Panc1 (cell line): ENCODE measurements at regions not wholly inside any gene's neighbourhood (a gene's known extent, or its start where the extent isn't known, plus 50 kb on each side); places are given as distances from the start of the nearest gene placed in this dataset.

Source experiments
- ATAC-seq: fragments of 200-7000 bp; cut with Tn5 transposase; 2 replicates; pipeline ENCODE4 v1.9.1; 2020; ENCODE audit warnings: mild to moderate bottlenecking, moderate library complexity
- BruUV-seq: library from RNA; stranded (reverse); fragments of 400-500 nt; replicated peaks from 2 replicates; lab custom pipeline; 2021; lab: Mats Ljungman, UMichigan
- CTCF ChIA-PET: fragments of 300-600 bp; sonication (Branson Sonifier 250); formaldehyde crosslinking; loops from one replicate; lab custom pipeline; 2022; ENCODE audit warnings: antibody characterized with exemption; lab: Charles Lee
- POLR2A ChIA-PET: fragments of 300-600 bp; sonication (Branson Sonifier 250); formaldehyde crosslinking; loops from one replicate; lab custom pipeline; 2022; ENCODE audit warnings: antibody characterized with exemption; lab: Charles Lee
- DNase-seq: peaks from one replicate; pipeline ENCODE4 v3.0.0-alpha.2; 2010; ENCODE audit warnings: low read depth, low spot score
- H3K27ac ChIP-seq: 2 replicates; pipeline ENCODE4 v1.5.1; 2011; ENCODE audit warnings: mild to moderate bottlenecking, low read length, inconsistent platforms
- H3K27me3 ChIP-seq: fragments of 200-500 bp; sonication (Bioruptor generic); 2 replicates; pipeline ENCODE4 v1.6.0; 2014; ENCODE audit warnings: low read length, inconsistent platforms; ENCODE audit not compliant: control insufficient read depth, insufficient read depth
- H3K36me3 ChIP-seq: fragments of 200-500 bp; sonication (Bioruptor generic); 2 replicates; pipeline ENCODE4 v1.5.1; 2014; ENCODE audit warnings: inconsistent platforms, mild to moderate bottlenecking, low read length, moderate library complexity; ENCODE audit not compliant: control insufficient read depth, insufficient read depth
- H3K4me1 ChIP-seq: 2 replicates; pipeline ENCODE4 v1.5.1; 2011; ENCODE audit warnings: inconsistent platforms, mild to moderate bottlenecking, low read length, moderate library complexity; ENCODE audit not compliant: control insufficient read depth, insufficient read depth
- H3K4me3 ChIP-seq, 2 experiments: 2 replicates each; pipeline ENCODE4 v1.5.1; 2011 to 2012; ENCODE audit warnings: low read depth in 2 of 2, low read length in 2 of 2, mild to moderate bottlenecking in 2 of 2, inconsistent platforms in 1 of 2, moderate library complexity in 1 of 2
- H3K9me3 ChIP-seq: fragments of 200-500 bp; sonication (Bioruptor generic); 2 replicates; pipeline ENCODE4 v1.5.1; 2014; ENCODE audit warnings: low read depth, mild to moderate bottlenecking, inconsistent platforms, low read length, moderate library complexity; ENCODE audit not compliant: control insufficient read depth, insufficient read depth
- POLR2AphosphoS5 ChIP-seq: IDR thresholded peaks from 2 replicates; pipeline ENCODE4 v1.6.1; 2012; ENCODE audit warnings: mild to moderate bottlenecking, low read depth, low read length, moderate library complexity
- SIN3A ChIP-seq: IDR thresholded peaks from 2 replicates; pipeline ENCODE4 v1.6.1; 2012; ENCODE audit warnings: low read depth, mild to moderate bottlenecking, low read length, moderate library complexity, borderline replicate concordance; ENCODE audit not compliant: insufficient read depth
- TCF7L2 ChIP-seq: IDR thresholded peaks from 2 replicates; pipeline ENCODE4 v1.6.1; 2011; ENCODE audit warnings: mild to moderate bottlenecking, low read depth, low read length, inconsistent platforms
- in situ Hi-C: cut with HindIII; loops from 2 replicates; pipeline ENCODE4 v1.10.0; 2016; ENCODE audit warnings: low sequenced_read_pairs, low pct_unique_long_range_greater_than_20kb
- intact Hi-C: fragments of 100-400 bp; cut with micrococcal nuclease; formaldehyde crosslinking; loops from one replicate; pipeline ENCODE4 v1.10.0; 2022; ENCODE audit not compliant: unreplicated experiment
- TF ChIP-seq, protein P1 (sequence below), 2 experiments: IDR thresholded peaks; 2 replicates each; pipeline ENCODE4 v1.6.1; 2011 to 2012; ENCODE audit warnings: low read depth in 2 of 2, control low read depth in 1 of 2, low read length in 1 of 2, mild to moderate bottlenecking in 1 of 2, moderate library complexity in 1 of 2; ENCODE audit not compliant: insufficient read depth in 1 of 2
- TF ChIP-seq, protein P2 (sequence below): fragments of 450-650 bp; IDR thresholded peaks from 2 replicates; pipeline ENCODE4 v1.5.1; 2017; ENCODE audit warnings: mild to moderate bottlenecking

DNA sequence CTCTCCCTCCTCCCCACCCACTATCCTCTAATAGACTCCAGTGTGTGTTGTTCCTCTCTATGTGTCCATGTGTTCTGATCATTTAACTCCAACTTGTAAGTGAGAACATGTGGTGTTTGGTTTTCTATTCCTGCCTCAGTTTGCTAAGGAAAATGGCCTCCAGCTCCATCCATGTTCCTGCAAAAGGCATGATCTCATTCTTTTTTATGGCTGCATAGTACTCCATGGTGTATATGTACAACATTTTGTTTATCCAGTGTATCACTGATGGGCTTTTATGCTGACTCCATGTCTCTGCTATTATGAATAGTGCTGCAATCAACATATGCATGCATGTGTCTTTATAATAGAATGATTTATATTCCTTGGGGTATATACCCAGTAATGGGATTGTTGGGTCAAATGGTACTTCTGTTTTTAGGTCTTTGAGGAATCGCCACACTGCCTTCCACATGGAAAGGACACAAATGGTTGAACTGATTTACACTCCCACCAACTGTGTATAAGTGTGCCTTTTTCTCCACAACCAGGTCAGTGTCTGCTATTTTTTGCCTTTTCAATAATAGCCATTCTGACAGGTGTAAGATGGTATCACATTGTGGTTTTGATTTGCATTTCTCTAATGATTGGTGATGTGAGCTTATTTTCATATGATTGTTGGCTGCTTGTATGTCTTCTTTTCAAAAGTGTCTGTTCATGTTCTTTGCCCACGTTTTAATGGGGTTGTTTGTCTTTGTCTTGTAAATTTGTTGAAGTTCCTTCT, 96.5 kb upstream of the DAB2 start:
- Histone ChIP-seq H3K4me3 (no peak overlapping the region), H3K4me1 (no peaks in the 10 kb centered on the region), H3K27me3 (no peaks in the 10 kb centered on the region), H3K27ac (no peak overlapping the region), H3K9me3 (no peaks in the 10 kb centered on the region), H3K36me3 (no peaks in the 10 kb centered on the region)
- intact Hi-C loops: no loop called here
- CTCF ChIA-PET: no interaction called here
- no peak for TF ChIP-seq SIN3A
- TF ChIP-seq, protein P1, sequence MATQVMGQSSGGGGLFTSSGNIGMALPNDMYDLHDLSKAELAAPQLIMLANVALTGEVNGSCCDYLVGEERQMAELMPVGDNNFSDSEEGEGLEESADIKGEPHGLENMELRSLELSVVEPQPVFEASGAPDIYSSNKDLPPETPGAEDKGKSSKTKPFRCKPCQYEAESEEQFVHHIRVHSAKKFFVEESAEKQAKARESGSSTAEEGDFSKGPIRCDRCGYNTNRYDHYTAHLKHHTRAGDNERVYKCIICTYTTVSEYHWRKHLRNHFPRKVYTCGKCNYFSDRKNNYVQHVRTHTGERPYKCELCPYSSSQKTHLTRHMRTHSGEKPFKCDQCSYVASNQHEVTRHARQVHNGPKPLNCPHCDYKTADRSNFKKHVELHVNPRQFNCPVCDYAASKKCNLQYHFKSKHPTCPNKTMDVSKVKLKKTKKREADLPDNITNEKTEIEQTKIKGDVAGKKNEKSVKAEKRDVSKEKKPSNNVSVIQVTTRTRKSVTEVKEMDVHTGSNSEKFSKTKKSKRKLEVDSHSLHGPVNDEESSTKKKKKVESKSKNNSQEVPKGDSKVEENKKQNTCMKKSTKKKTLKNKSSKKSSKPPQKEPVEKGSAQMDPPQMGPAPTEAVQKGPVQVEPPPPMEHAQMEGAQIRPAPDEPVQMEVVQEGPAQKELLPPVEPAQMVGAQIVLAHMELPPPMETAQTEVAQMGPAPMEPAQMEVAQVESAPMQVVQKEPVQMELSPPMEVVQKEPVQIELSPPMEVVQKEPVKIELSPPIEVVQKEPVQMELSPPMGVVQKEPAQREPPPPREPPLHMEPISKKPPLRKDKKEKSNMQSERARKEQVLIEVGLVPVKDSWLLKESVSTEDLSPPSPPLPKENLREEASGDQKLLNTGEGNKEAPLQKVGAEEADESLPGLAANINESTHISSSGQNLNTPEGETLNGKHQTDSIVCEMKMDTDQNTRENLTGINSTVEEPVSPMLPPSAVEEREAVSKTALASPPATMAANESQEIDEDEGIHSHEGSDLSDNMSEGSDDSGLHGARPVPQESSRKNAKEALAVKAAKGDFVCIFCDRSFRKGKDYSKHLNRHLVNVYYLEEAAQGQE (IDR thresholded peaks at IDR 0.05; ENCODE audit: insufficient read depth in 1 of 2, low read depth in 2 of 2, low read length in 1 of 2): no peak
- TF ChIP-seq POLR2AphosphoS5: no peak
- TF ChIP-seq, protein P2, sequence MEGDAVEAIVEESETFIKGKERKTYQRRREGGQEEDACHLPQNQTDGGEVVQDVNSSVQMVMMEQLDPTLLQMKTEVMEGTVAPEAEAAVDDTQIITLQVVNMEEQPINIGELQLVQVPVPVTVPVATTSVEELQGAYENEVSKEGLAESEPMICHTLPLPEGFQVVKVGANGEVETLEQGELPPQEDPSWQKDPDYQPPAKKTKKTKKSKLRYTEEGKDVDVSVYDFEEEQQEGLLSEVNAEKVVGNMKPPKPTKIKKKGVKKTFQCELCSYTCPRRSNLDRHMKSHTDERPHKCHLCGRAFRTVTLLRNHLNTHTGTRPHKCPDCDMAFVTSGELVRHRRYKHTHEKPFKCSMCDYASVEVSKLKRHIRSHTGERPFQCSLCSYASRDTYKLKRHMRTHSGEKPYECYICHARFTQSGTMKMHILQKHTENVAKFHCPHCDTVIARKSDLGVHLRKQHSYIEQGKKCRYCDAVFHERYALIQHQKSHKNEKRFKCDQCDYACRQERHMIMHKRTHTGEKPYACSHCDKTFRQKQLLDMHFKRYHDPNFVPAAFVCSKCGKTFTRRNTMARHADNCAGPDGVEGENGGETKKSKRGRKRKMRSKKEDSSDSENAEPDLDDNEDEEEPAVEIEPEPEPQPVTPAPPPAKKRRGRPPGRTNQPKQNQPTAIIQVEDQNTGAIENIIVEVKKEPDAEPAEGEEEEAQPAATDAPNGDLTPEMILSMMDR: no peak
- no peak for TF ChIP-seq TCF7L2
- ATAC-seq (no peak), DNase-seq (no peak)
- POLR2A ChIA-PET: no interaction called here
- no TSS peak for BruUV-seq
- in situ Hi-C loops: no loop called here

DNA sequence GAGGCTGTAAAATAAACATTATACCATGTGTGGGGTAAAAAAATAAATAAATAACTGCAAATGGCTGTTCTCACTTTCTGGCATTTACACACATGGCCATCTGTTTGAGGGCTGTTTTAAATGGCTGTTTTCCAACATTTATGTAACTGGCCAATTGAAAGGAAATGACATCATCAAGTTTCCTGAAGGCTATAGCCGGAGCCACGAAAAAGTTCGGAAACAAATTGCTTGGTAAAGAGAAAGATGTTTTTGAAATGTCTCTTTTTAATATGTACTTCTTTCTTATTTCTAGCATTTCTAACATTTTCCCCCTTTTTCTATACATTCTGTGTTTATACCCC, 95.4 kb upstream of the DAB2 start:
- CTCF ChIA-PET: no interaction called here
- POLR2A ChIA-PET: no interaction called here
- Histone ChIP-seq H3K27me3 (no peaks in the 10 kb centered on the region), H3K4me1 (no peaks in the 10 kb centered on the region), H3K27ac (no peak overlapping the region), H3K36me3 (no peaks in the 10 kb centered on the region; the same call in 1 of the 2 replicates), H3K4me3 (no peak overlapping the region), H3K9me3 (no peaks in the 10 kb centered on the region)
- no peak for ATAC-seq
- in situ Hi-C loops (no loop called here), intact Hi-C loops (no loop called here)
- BruUV-seq: no TSS peak
- TF ChIP-seq, protein P1 (IDR thresholded peaks at IDR 0.05; ENCODE audit: insufficient read depth in 1 of 2, low read depth in 2 of 2, low read length in 1 of 2): no peak
- TF ChIP-seq TCF7L2 (no peak), SIN3A (no peak), POLR2AphosphoS5 (no peak)
- TF ChIP-seq, protein P2: no peak
- no peak for DNase-seq
